HepG2 (cell line): ENCODE measurements at regions not wholly inside any gene's neighbourhood (a gene's known extent, or its start where the extent isn't known, plus 50 kb on each side); places are given as distances from the start of the nearest gene placed in this dataset.

Experiments
- ATAC-seq: fragments of 200-7000 bp; cut with Tn5 transposase; 3 replicates; pipeline ENCODE4 v1.9.1; 2020; ENCODE audit warnings: mild to moderate bottlenecking, moderate library complexity
- BruUV-seq: library from RNA; stranded (reverse); fragments of 400-500 nt; replicated peaks from 2 replicates; lab custom pipeline; 2021; lab: Mats Ljungman, UMichigan
- CTCF ChIA-PET: fragments of 300-600 bp; formaldehyde crosslinking; extraction: SDS; loops from one replicate; lab custom pipeline; 2021; ENCODE audit warnings: low total read pairs, inconsistent platforms, low intra/inter-chr PET ratio; lab: Yijun Ruan, JAX
- POLR2A ChIA-PET: fragments of 350-600 bp; sonication (Branson Sonifier 250); formaldehyde crosslinking; loops from one replicate; lab custom pipeline; 2020; ENCODE audit warnings: antibody characterized with exemption, inconsistent platforms; lab: Yijun Ruan, JAX
- DNase-seq: peaks from one replicate; pipeline ENCODE4 v3.0.0-alpha.2; 2015; ENCODE audit warnings: low spot score
- FAIRE-seq: peaks from 3 replicates; lab custom pipeline; 2011; peaks lifted over from hg19 to GRCh38; lab: Jason Lieb, UNC
- H2AFZ ChIP-seq: one replicate; pipeline ENCODE4 v1.6.1; 2011; ENCODE audit warnings: low read length, inconsistent platforms
- H3K27ac ChIP-seq: fragments of 300-600 bp; 3 replicates; pipeline ENCODE4 v1.8.0; 2011; ENCODE audit warnings: mixed run types, mild to moderate bottlenecking, mixed read lengths, low read length, inconsistent platforms; ENCODE audit not compliant: insufficient read depth; ENCODE audit errors: extremely low read length
- H3K27me3 ChIP-seq, 2 experiments: fragments of 200-600 bp in 1 of 2; 2 replicates in 1 of 2; 3 replicates in 1 of 2; pipeline versions ENCODE4 v1.6.0 to v1.8.0; 2011; ENCODE audit warnings: low read length in 2 of 2, mild to moderate bottlenecking in 2 of 2, moderate library complexity in 2 of 2, inconsistent platforms in 1 of 2; ENCODE audit not compliant: insufficient read depth in 2 of 2, control insufficient read depth in 1 of 2
- H3K36me3 ChIP-seq, 2 experiments: fragments of 200-600 bp in 1 of 2; replicated peaks in 1 of 2; 2 replicates in 1 of 2; 3 replicates in 1 of 2; pipeline versions ENCODE4 v1.5.1 to v1.8.0; 2011; ENCODE audit warnings: low read length in 2 of 2, inconsistent platforms in 1 of 2; ENCODE audit not compliant: insufficient read depth in 2 of 2, control insufficient read depth in 1 of 2
- H3K4me1 ChIP-seq: 2 replicates; pipeline ENCODE4 v1.5.1; 2012; ENCODE audit warnings: low read length, inconsistent platforms; ENCODE audit not compliant: insufficient read depth
- H3K4me2 ChIP-seq: 2 replicates; pipeline ENCODE4 v1.6.0; 2011; ENCODE audit warnings: low read depth, low read length, inconsistent platforms
- H3K4me3 ChIP-seq, 3 experiments: fragments of 200-600 bp in 1 of 3; sonication (generic), shearing (Covaris generic) in 1 of 3; replicated peaks in 1 of 3; 2 replicates each; pipeline ENCODE4 v1.5.1; 2011 to 2016; ENCODE audit warnings: low read length in 3 of 3, inconsistent platforms in 2 of 3, low read depth in 2 of 3, mild to moderate bottlenecking in 2 of 3, control low read depth in 1 of 3, mixed read lengths in 1 of 3; ENCODE audit not compliant: insufficient read depth in 1 of 3
- H3K79me2 ChIP-seq: one replicate; pipeline ENCODE4 v1.6.1; 2011; ENCODE audit warnings: low read length, inconsistent platforms; ENCODE audit not compliant: insufficient read depth
- H3K9ac ChIP-seq: 2 replicates; pipeline ENCODE4 v1.6.0; 2011; ENCODE audit warnings: mild to moderate bottlenecking, low read depth, low read length, inconsistent platforms; ENCODE audit not compliant: insufficient read depth
- H3K9me3 ChIP-seq: 2 replicates; pipeline ENCODE4 v1.5.1; 2012; ENCODE audit warnings: mild to moderate bottlenecking, low read length
- H4K20me1 ChIP-seq: 2 replicates; pipeline ENCODE4 v1.6.0; 2011; ENCODE audit warnings: inconsistent platforms, mild to moderate bottlenecking, low read length, moderate library complexity; ENCODE audit not compliant: insufficient read depth
- CCAR2 ChIP-seq: fragments of 200-400 bp; formaldehyde crosslinking; optimal IDR thresholded peaks from 2 replicates; pipeline ENCODE3; 2018; ENCODE audit warnings: low read depth, mild to moderate bottlenecking, low read length, moderate library complexity
- FOXK1 ChIP-seq: sonication (generic); formaldehyde crosslinking; IDR thresholded peaks from 2 replicates; pipeline ENCODE4 v1.4.0; 2020; ENCODE audit warnings: low read depth, missing genetic modification reagents, borderline replicate concordance
- KDM5B ChIP-seq: sonication (generic); formaldehyde crosslinking; IDR thresholded peaks from 2 replicates; pipeline ENCODE4 v1.4.0; 2020; ENCODE audit warnings: missing genetic modification reagents, mild to moderate bottlenecking, borderline replicate concordance
- KLF12 ChIP-seq: sonication (generic); formaldehyde crosslinking; IDR thresholded peaks from 2 replicates; pipeline ENCODE4 v1.4.0; 2020; ENCODE audit warnings: missing genetic modification reagents, borderline replicate concordance
- NR3C1 ChIP-seq: sonication (generic); formaldehyde crosslinking; IDR thresholded peaks from 2 replicates; pipeline ENCODE4 v1.4.0; 2020; ENCODE audit warnings: missing genetic modification reagents
- SPEN ChIP-seq: sonication (generic); formaldehyde crosslinking; IDR thresholded peaks from 2 replicates; pipeline ENCODE4 v1.5.1; 2020; ENCODE audit warnings: low read depth, mild to moderate bottlenecking, missing genetic modification reagents
- THYN1 ChIP-seq: sonication (generic); formaldehyde crosslinking; IDR thresholded peaks from 2 replicates; pipeline ENCODE4 v1.8.1; 2023; ENCODE audit warnings: low read depth, mild to moderate bottlenecking, moderate library complexity, missing genetic modification reagents, borderline replicate concordance
- ZBTB1 ChIP-seq: sonication (generic); formaldehyde crosslinking; IDR thresholded peaks from 2 replicates; pipeline ENCODE4 v1.4.0; 2020; ENCODE audit warnings: missing genetic modification reagents, borderline replicate concordance
- ZNF446 ChIP-seq: sonication (generic); formaldehyde crosslinking; IDR thresholded peaks from 2 replicates; pipeline ENCODE4 v1.5.0; 2020; ENCODE audit warnings: mild to moderate bottlenecking, missing genetic modification reagents
- ZNF543 ChIP-seq: sonication (generic); formaldehyde crosslinking; IDR thresholded peaks from 2 replicates; pipeline ENCODE4 v1.4.0; 2020; ENCODE audit warnings: mild to moderate bottlenecking, missing genetic modification reagents
- ZNF780A ChIP-seq: sonication (generic); formaldehyde crosslinking; IDR thresholded peaks from 2 replicates; pipeline ENCODE4 v1.8.0; 2022; ENCODE audit warnings: mild to moderate bottlenecking, missing genetic modification reagents, moderate library complexity
- ZNF839 ChIP-seq: sonication (generic); formaldehyde crosslinking; IDR thresholded peaks from 2 replicates; pipeline ENCODE4 v1.4.0; 2020; ENCODE audit warnings: missing genetic modification reagents, mild to moderate bottlenecking, borderline replicate concordance
- WGBS: methylation state at CpG from one replicate; pipeline ENCODE4 v1.1.6; 2017; ENCODE audit warnings: low lambda C conversion rate; 5-methylcytosine and 5-hydroxymethylcytosine counted together
- in situ Hi-C: cut with HindIII; loops from 2 replicates; pipeline ENCODE4 v1.10.0; 2017; ENCODE audit warnings: low pct_unique_long_range_greater_than_20kb; ENCODE audit not compliant: extremely low pct_ligation_motif_present
- intact Hi-C: fragments of 100-400 bp; cut with micrococcal nuclease; formaldehyde crosslinking; loops from one replicate; pipeline ENCODE4 v1.10.0; 2022; ENCODE audit not compliant: unreplicated experiment
- TF ChIP-seq, protein P1 (sequence below): sonication (generic); formaldehyde crosslinking; IDR thresholded peaks from 2 replicates; pipeline ENCODE4 v1.8.1; 2022; ENCODE audit warnings: low read depth, mild to moderate bottlenecking, missing genetic modification reagents
- TF ChIP-seq, protein P2 (sequence below): sonication (generic); formaldehyde crosslinking; IDR thresholded peaks from 2 replicates; pipeline ENCODE4 v1.4.0; 2020; ENCODE audit warnings: missing genetic modification reagents, borderline replicate concordance
- TF ChIP-seq, protein P3 (sequence below): IDR thresholded peaks from 2 replicates; pipeline ENCODE4 v1.6.1; 2016; ENCODE audit warnings: low read depth, missing genetic modification reagents, missing compliant biosample characterization

DNA sequence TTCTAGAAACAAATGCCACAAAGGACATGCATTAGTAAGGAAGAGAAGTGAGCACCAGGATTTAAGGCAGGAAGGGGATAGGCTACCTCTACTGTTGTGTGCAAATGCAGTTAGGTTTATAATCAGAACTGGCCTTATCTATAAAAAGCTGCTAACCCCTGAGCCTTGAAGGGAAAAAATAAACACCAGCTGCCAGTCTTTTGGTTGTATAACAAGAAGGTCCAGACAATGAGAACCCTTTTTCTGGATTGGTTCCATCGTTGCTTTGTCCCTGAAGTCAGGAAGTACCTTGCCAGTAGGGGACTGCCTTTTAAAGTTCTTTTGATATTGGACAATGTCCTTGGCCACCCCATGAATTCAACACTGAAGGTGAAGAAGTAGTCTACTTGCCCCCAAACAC lies 126.7 kb upstream of the OTUD4 start:
- no peak overlapping the region for H3K27ac ChIP-seq
- intact Hi-C loops (no loop called here), in situ Hi-C loops (no loop called here)
- no peak for ATAC-seq
- no peaks in the 10 kb centered on the region for H3K36me3 ChIP-seq
- CTCF ChIA-PET: no interaction called here
- H3K9ac ChIP-seq: no peak overlapping the region
- POLR2A ChIA-PET: no interaction called here
- H3K4me3 ChIP-seq: no peak overlapping the region
- no peak for FAIRE-seq
- no peaks in the 10 kb centered on the region for H4K20me1 ChIP-seq
- TF ChIP-seq ZBTB1 (CRISPR knock-in tag): no peak
- TF ChIP-seq, protein P1, sequence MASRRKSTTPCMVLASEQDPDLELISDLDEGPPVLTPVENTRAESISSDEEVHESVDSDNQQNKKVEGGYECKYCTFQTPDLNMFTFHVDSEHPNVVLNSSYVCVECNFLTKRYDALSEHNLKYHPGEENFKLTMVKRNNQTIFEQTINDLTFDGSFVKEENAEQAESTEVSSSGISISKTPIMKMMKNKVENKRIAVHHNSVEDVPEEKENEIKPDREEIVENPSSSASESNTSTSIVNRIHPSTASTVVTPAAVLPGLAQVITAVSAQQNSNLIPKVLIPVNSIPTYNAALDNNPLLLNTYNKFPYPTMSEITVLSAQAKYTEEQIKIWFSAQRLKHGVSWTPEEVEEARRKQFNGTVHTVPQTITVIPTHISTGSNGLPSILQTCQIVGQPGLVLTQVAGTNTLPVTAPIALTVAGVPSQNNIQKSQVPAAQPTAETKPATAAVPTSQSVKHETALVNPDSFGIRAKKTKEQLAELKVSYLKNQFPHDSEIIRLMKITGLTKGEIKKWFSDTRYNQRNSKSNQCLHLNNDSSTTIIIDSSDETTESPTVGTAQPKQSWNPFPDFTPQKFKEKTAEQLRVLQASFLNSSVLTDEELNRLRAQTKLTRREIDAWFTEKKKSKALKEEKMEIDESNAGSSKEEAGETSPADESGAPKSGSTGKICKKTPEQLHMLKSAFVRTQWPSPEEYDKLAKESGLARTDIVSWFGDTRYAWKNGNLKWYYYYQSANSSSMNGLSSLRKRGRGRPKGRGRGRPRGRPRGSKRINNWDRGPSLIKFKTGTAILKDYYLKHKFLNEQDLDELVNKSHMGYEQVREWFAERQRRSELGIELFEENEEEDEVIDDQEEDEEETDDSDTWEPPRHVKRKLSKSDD (CRISPR knock-in tag): no peak
- TF ChIP-seq SPEN (CRISPR knock-in tag): no peak
- no peak for TF ChIP-seq CCAR2
- TF ChIP-seq, protein P2, sequence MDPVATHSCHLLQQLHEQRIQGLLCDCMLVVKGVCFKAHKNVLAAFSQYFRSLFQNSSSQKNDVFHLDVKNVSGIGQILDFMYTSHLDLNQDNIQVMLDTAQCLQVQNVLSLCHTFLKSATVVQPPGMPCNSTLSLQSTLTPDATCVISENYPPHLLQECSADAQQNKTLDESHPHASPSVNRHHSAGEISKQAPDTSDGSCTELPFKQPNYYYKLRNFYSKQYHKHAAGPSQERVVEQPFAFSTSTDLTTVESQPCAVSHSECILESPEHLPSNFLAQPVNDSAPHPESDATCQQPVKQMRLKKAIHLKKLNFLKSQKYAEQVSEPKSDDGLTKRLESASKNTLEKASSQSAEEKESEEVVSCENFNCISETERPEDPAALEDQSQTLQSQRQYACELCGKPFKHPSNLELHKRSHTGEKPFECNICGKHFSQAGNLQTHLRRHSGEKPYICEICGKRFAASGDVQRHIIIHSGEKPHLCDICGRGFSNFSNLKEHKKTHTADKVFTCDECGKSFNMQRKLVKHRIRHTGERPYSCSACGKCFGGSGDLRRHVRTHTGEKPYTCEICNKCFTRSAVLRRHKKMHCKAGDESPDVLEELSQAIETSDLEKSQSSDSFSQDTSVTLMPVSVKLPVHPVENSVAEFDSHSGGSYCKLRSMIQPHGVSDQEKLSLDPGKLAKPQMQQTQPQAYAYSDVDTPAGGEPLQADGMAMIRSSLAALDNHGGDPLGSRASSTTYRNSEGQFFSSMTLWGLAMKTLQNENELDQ (CRISPR knock-in tag): no peak
- TF ChIP-seq KLF12 (CRISPR knock-in tag): no peak
- TF ChIP-seq NR3C1 (CRISPR knock-in tag): no peak
- TF ChIP-seq ZNF543 (CRISPR knock-in tag): no peak
- TF ChIP-seq ZNF446 (CRISPR knock-in tag): no peak
- TF ChIP-seq THYN1 (CRISPR knock-in tag): no peak
- TF ChIP-seq, protein P3, sequence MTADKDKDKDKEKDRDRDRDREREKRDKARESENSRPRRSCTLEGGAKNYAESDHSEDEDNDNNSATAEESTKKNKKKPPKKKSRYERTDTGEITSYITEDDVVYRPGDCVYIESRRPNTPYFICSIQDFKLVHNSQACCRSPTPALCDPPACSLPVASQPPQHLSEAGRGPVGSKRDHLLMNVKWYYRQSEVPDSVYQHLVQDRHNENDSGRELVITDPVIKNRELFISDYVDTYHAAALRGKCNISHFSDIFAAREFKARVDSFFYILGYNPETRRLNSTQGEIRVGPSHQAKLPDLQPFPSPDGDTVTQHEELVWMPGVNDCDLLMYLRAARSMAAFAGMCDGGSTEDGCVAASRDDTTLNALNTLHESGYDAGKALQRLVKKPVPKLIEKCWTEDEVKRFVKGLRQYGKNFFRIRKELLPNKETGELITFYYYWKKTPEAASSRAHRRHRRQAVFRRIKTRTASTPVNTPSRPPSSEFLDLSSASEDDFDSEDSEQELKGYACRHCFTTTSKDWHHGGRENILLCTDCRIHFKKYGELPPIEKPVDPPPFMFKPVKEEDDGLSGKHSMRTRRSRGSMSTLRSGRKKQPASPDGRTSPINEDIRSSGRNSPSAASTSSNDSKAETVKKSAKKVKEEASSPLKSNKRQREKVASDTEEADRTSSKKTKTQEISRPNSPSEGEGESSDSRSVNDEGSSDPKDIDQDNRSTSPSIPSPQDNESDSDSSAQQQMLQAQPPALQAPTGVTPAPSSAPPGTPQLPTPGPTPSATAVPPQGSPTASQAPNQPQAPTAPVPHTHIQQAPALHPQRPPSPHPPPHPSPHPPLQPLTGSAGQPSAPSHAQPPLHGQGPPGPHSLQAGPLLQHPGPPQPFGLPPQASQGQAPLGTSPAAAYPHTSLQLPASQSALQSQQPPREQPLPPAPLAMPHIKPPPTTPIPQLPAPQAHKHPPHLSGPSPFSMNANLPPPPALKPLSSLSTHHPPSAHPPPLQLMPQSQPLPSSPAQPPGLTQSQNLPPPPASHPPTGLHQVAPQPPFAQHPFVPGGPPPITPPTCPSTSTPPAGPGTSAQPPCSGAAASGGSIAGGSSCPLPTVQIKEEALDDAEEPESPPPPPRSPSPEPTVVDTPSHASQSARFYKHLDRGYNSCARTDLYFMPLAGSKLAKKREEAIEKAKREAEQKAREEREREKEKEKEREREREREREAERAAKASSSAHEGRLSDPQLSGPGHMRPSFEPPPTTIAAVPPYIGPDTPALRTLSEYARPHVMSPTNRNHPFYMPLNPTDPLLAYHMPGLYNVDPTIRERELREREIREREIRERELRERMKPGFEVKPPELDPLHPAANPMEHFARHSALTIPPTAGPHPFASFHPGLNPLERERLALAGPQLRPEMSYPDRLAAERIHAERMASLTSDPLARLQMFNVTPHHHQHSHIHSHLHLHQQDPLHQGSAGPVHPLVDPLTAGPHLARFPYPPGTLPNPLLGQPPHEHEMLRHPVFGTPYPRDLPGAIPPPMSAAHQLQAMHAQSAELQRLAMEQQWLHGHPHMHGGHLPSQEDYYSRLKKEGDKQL (CRISPR knock-in tag): no peak
- no peak for TF ChIP-seq FOXK1 (CRISPR knock-in tag)
- TF ChIP-seq KDM5B (CRISPR knock-in tag): no peak
- no peak for TF ChIP-seq ZNF780A
- TF ChIP-seq ZNF839 (CRISPR knock-in tag): no peak
- H3K79me2 ChIP-seq: no peaks in the 10 kb centered on the region
- no peaks in the 10 kb centered on the region for H3K4me1 ChIP-seq
- no peak overlapping the region for H3K4me2 ChIP-seq
- BruUV-seq: no TSS peak
- no peak for DNase-seq
- no peak overlapping the region for H2AFZ ChIP-seq
- no peaks in the 10 kb centered on the region for H3K27me3 ChIP-seq
- no peaks in the 10 kb centered on the region for H3K9me3 ChIP-seq
- WGBS: 0% methylated on average over 1 of the region's 1 CpG
